VCaP (cell line): ENCODE measurements at regions not wholly inside any gene's neighbourhood (a gene's known extent, or its start where the extent isn't known, plus 50 kb on each side); places are given as distances from the start of the nearest gene placed in this dataset.
A peak's percentile ranks its signal among the peaks of the same experiment; 100 is the strongest.
"Not testable (repeated sequence)": the region's sequence is repeated elsewhere in the genome, so short reads cannot be mapped to it uniquely, and the experiment has no call there.

Source experiments
- H3K27ac ChIP-seq: fragments of 450-650 bp; 2 replicates; pipeline ENCODE4 v1.5.1; 2017
- TF ChIP-seq, protein P1 (sequence below): fragments of 450-650 bp; conservative IDR thresholded peaks from 2 replicates; pipeline ENCODE4 v1.5.1; 2017; ENCODE audit warnings: mild to moderate bottlenecking, moderate library complexity

DNA sequence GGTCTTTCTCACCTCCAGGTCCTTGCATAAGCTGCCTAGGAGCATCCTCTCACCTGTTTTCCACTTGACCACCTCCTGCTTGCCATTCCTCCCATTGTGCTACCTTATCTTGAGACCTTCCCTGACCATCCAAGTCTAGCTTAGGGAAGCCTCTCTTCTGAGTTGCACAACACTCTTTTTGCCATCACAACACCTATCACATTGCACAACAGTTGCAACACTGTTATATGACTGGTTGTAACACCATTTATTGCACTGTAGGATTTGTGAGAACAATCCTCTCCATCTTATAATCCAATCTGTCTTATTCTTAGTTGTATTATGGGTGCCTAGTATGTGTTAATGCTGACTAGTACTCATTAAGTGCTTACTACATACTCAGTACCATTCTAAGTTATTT is 488.7 kb downstream of the OMA1 start:
- TF ChIP-seq, protein P1, sequence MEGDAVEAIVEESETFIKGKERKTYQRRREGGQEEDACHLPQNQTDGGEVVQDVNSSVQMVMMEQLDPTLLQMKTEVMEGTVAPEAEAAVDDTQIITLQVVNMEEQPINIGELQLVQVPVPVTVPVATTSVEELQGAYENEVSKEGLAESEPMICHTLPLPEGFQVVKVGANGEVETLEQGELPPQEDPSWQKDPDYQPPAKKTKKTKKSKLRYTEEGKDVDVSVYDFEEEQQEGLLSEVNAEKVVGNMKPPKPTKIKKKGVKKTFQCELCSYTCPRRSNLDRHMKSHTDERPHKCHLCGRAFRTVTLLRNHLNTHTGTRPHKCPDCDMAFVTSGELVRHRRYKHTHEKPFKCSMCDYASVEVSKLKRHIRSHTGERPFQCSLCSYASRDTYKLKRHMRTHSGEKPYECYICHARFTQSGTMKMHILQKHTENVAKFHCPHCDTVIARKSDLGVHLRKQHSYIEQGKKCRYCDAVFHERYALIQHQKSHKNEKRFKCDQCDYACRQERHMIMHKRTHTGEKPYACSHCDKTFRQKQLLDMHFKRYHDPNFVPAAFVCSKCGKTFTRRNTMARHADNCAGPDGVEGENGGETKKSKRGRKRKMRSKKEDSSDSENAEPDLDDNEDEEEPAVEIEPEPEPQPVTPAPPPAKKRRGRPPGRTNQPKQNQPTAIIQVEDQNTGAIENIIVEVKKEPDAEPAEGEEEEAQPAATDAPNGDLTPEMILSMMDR = no peak
- H3K27ac ChIP-seq = no peak overlapping the region

- not testable (repeated sequence) for H3K27ac ChIP-seq
Observed at GRCh38 chr1:58051187-58051586, 495.3 kb downstream of the OMA1 start.

- no peak overlapping the region for H3K27ac ChIP-seq
- TF ChIP-seq, protein P1 = peak; percentile 80
Observed at GRCh38 chr1:58047265-58047858, 499.2 kb downstream of the OMA1 start.

- TF ChIP-seq, protein P1 = no peak
- no peak overlapping the region for H3K27ac ChIP-seq
Observed at GRCh38 chr1:58045094-58045705, 501.3 kb downstream of the OMA1 start.

GRCh38 chr1:58041621-58042020 is 504.9 kb downstream of the OMA1 start:
- TF ChIP-seq, protein P1 = no peak
- no peak overlapping the region for H3K27ac ChIP-seq

DNA sequence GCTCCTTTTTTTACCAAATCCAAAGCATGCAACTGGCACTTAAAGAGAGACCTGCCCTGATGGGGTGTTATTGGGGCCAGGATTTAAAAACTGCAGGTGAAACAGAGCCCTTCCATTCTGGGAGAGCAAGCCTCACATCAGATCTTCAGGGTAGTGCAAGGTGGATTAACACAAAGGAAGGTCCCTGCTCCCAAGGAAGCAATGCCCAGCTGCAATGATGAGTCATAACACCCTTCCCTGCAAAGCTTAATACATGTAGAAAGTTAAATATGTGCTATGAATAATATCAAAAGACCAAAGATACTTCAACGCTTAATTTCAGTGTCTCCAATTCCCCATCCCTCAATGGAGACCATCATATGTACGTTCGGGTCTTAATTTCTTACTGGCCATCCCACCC is 508.0 kb downstream of the OMA1 start:
- no peak overlapping the region for H3K27ac ChIP-seq
- TF ChIP-seq, protein P1 = no peak

DNA sequence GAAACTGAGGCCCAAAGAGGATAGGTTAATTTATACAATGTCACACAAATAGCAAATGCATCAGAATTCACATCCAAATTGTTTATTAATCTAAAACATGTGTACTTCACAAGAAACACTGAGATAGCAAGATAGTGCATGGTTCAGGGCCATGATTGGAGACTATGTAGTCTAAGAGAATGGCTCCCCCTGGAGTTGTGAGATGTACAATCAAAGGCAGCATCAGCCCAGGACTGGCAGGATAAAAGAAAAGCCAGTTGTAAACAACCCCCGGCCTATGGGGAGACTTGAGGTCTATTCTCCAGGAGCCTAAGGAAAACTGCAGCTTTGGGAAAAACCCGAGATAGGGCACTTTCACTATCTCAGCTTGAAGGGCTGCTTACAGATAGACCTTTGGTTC is 511.0 kb downstream of the OMA1 start:
- TF ChIP-seq, protein P1 = no peak
- no peak overlapping the region for H3K27ac ChIP-seq

DNA sequence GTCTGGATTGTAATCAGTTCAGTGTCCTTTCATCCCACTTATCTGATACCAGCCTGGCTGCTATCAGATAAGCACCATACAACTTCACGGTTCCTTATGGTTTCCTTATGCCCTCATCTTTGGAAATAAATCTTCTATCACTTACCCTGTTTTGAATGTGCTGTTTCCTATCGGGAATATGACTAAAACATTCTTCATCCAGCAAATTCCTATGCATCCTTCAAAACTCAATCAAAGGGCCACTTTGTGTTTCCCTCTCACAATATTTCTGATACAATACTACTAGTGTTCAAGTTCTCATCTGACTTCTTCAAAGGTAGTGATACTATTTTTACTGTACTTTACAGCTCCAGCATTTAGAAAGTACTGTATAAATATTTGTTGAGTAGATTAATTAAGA is 513.2 kb downstream of the OMA1 start:
- H3K27ac ChIP-seq = no peak overlapping the region
- TF ChIP-seq, protein P1 = no peak
